ENCODE measurements at regions not wholly inside any gene's neighbourhood (a gene's known extent, or its start where the extent isn't known, plus 50 kb on each side); places are given as distances from the start of the nearest gene placed in this dataset.

DNA sequence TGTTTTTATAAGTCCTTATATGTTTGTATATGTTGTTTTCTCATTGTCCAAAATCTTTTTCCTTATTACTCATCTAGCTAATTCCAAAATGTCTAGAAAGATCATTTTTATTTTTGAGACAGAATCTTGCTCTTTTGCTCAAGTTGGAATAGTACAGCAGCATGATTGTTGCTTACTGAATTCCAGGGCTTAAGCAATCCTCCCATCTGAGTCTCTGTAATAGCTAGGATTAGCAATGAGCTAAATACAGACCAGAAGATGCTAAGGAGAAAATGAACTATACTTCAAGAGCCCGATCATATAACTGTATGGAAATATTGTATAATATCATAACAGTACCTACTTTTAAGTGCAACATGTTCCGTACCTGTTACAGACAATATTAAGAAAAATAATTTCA lies 1027.0 kb downstream of the STIM2 start:
- TF ChIP-seq POLR2A (IDR thresholded peaks at IDR 0.05; ENCODE audit: low read length): no peak
- TF ChIP-seq GATA1 (IDR thresholded peaks at IDR 0.05; ENCODE audit: low read depth, low read length): no peak
